K562 (cell line): ENCODE measurements at regions not wholly inside any gene's neighbourhood (a gene's known extent, or its start where the extent isn't known, plus 50 kb on each side); places are given as distances from the start of the nearest gene placed in this dataset.

Source experiments
- ATAC-seq: fragments of 200-7000 bp; cut with Tn5 transposase; 3 replicates; pipeline ENCODE4 v1.9.1; 2020; ENCODE audit warnings: moderate library complexity
- BruUV-seq: library from RNA; stranded (reverse); fragments of 400-500 nt; replicated peaks from 2 replicates; lab custom pipeline; 2021; lab: Mats Ljungman, UMichigan
- CTCF ChIA-PET: fragments of 300-600 bp; formaldehyde crosslinking; extraction: SDS; loops from one replicate; lab custom pipeline; 2021; ENCODE audit warnings: low intra/inter-chr PET ratio; lab: Yijun Ruan, JAX
- POLR2A ChIA-PET: fragments of 300-600, 350-650 bp; sonication (Branson Sonifier 250); formaldehyde crosslinking; extraction: SDS; loops from one replicate; lab custom pipeline; 2021; ENCODE audit warnings: antibody characterized with exemption, inconsistent platforms; lab: Yijun Ruan, JAX
- DNase-seq, 4 experiments: peaks; one replicate each; pipeline versions ENCODE4 v3.0.0 to v3.0.0-alpha.2; 2011 to 2018; ENCODE audit warnings: low spot score in 3 of 4, mixed read lengths in 3 of 4; ENCODE audit errors: extremely low read depth in 1 of 4
- FAIRE-seq: peaks from 2 replicates; lab custom pipeline; 2011; peaks lifted over from hg19 to GRCh38; lab: Jason Lieb, UNC
- H2AFZ ChIP-seq: 2 replicates; pipeline ENCODE4 v1.6.0; 2011; ENCODE audit warnings: low read depth, low read length, control low read depth, inconsistent platforms
- H3K27ac ChIP-seq: fragments of 200-600 bp; 3 replicates; pipeline ENCODE4 v1.8.0; 2011; ENCODE audit warnings: low read depth, mild to moderate bottlenecking, control low read depth, inconsistent platforms, low read length, moderate library complexity, mixed read lengths; ENCODE audit errors: extremely low read depth
- H3K27me3 ChIP-seq, 2 experiments: fragments of 300-600 bp in 1 of 2; 2 replicates in 1 of 2; 3 replicates in 1 of 2; pipeline versions ENCODE4 v1.6.0 to v1.8.0; 2011; ENCODE audit warnings: inconsistent platforms in 2 of 2, low read length in 2 of 2, mild to moderate bottlenecking in 1 of 2, mixed read lengths in 1 of 2, moderate library complexity in 1 of 2; ENCODE audit not compliant: control insufficient read depth in 2 of 2, insufficient read depth in 2 of 2
- H3K36me3 ChIP-seq: fragments of 300-600 bp; 3 replicates; pipeline ENCODE4 v1.8.0; 2011; ENCODE audit warnings: mild to moderate bottlenecking, low read length, inconsistent platforms; ENCODE audit not compliant: control insufficient read depth, insufficient read depth
- H3K4me1 ChIP-seq, 2 experiments: fragments of 200-600 bp in 1 of 2; replicated peaks in 1 of 2; 2 replicates in 1 of 2; 3 replicates in 1 of 2; pipeline versions ENCODE4 v1.5.1 to v1.8.0; 2011; ENCODE audit warnings: inconsistent platforms in 2 of 2, low read length in 2 of 2, mild to moderate bottlenecking in 1 of 2, mixed read lengths in 1 of 2, moderate library complexity in 1 of 2; ENCODE audit not compliant: control insufficient read depth in 2 of 2, insufficient read depth in 2 of 2
- H3K4me2 ChIP-seq: 2 replicates; pipeline ENCODE4 v1.6.1; 2011; ENCODE audit warnings: low read length, control low read depth, inconsistent platforms, mixed read lengths; ENCODE audit not compliant: insufficient read depth
- H3K4me3 ChIP-seq: fragments of 200-600 bp; sonication (generic), shearing (Covaris generic); 2 replicates; pipeline ENCODE4 v1.5.1; 2016; ENCODE audit warnings: control low read depth, inconsistent platforms
- H3K79me2 ChIP-seq: fragments of 200-600 bp; 3 replicates; pipeline ENCODE4 v1.8.0; 2011; ENCODE audit warnings: low read length, inconsistent platforms; ENCODE audit not compliant: control insufficient read depth, insufficient read depth
- H3K9ac ChIP-seq, 2 experiments: 2 replicates each; pipeline versions ENCODE4 v1.6.0 to v1.6.1; 2011; ENCODE audit warnings: low read depth in 2 of 2, low read length in 2 of 2, control low read depth in 1 of 2, inconsistent platforms in 1 of 2, mild to moderate bottlenecking in 1 of 2, mixed read lengths in 1 of 2; ENCODE audit not compliant: insufficient read depth in 1 of 2
- H3K9me1 ChIP-seq: one replicate; pipeline ENCODE4 v1.6.0; 2011; ENCODE audit warnings: inconsistent platforms, mild to moderate bottlenecking, low read length, moderate library complexity; ENCODE audit not compliant: control insufficient read depth, insufficient read depth
- H3K9me3 ChIP-seq: replicated peaks from 2 replicates; pipeline ENCODE4 v1.5.1; 2011; ENCODE audit warnings: low read depth, low read length, inconsistent platforms; ENCODE audit not compliant: control insufficient read depth, insufficient read depth
- H4K20me1 ChIP-seq: replicated peaks from 2 replicates; pipeline ENCODE4 v1.6.1; 2011; ENCODE audit warnings: low read length, inconsistent platforms, mixed read lengths; ENCODE audit not compliant: control insufficient read depth, insufficient read depth
- CBFA2T3 ChIP-seq: fragments of 450-650 bp; IDR thresholded peaks from 2 replicates; pipeline ENCODE4 v1.6.1; 2017
- EGR1 ChIP-seq: fragments of 450-650 bp; conservative IDR thresholded peaks from 2 replicates; pipeline ENCODE4 v1.6.1; 2017; ENCODE audit warnings: mild to moderate bottlenecking
- HLTF ChIP-seq: fragments of 450-650 bp; IDR thresholded peaks from 2 replicates; pipeline ENCODE4 v1.6.1; 2016
- IRF2 ChIP-seq: sonication (generic); formaldehyde crosslinking; IDR thresholded peaks from 2 replicates; pipeline ENCODE4 v1.8.1; 2022; ENCODE audit warnings: mild to moderate bottlenecking, missing genetic modification reagents
- TBP ChIP-seq: optimal IDR thresholded peaks from 2 replicates; pipeline ENCODE3; 2011; ENCODE audit warnings: low read depth, low read length, improper control_type of control experiment
- WGBS: fragments of 100-300 bp; shearing (Covaris generic); methylation state at CpG from one replicate; pipeline ENCODE4 v1.1.6; 2016; ENCODE audit warnings: low coverage, mixed read lengths; ENCODE audit not compliant: insufficient coverage; ENCODE audit errors: missing lambda C conversion rate; 5-methylcytosine and 5-hydroxymethylcytosine counted together
- in situ Hi-C: fragments of 300-500 bp; cut with MboI; formaldehyde crosslinking; loops from 4 replicates; pipeline ENCODE4 v1.15.0; 2018; ENCODE audit warnings: inconsistent platforms, mixed read lengths
- intact Hi-C: fragments of 100-400 bp; cut with micrococcal nuclease; formaldehyde crosslinking; loops from 2 replicates; pipeline ENCODE4 v1.14.2; 2022

GRCh38 chr15:39462691-39463090 is 118.2 kb upstream of the THBS1 start (continued):
- TF ChIP-seq IRF2: no peak

- Histone ChIP-seq H3K27me3 (no peaks in the 10 kb centered on the region), H3K79me2 (no peaks in the 10 kb centered on the region), H3K4me2 (no peak overlapping the region), H3K4me1 (peaks cover 0 to 14% of the 10 kb centered on the region in 2 experiments; a peak in 4 of 5 replicates), H3K36me3 (no peaks in the 10 kb centered on the region), H3K9ac (no peak overlapping the region)
- in situ Hi-C loops: no loop called here
- CTCF ChIA-PET: no interaction called here
- ATAC-seq: peak; percentile 53
- no TSS peak for BruUV-seq
- intact Hi-C loops: no loop called here
- WGBS: 28% methylated on average over 8 of the region's 8 CpGs
- TF ChIP-seq TBP (no peak), EGR1 (peak; percentile 53), CBFA2T3 (0 out of 2 replicates have a peak, but pooled peaks have one; percentile 6), HLTF (no peak)
- TF ChIP-seq, all 486 proteins: peak for 2
- FAIRE-seq: no peak
- Histone ChIP-seq H4K20me1 (no peaks in the 10 kb centered on the region), H3K4me3 (no peak overlapping the region), H3K9me1 (no peaks in the 10 kb centered on the region), H3K27ac (no peak overlapping the region), H2AFZ (peak overlapping the region; percentile 34; the same call in 1 of the 2 replicates), H3K9me3 (no peaks in the 10 kb centered on the region)
- peak in 2 of 4 experiments; percentile 28 to 40 for DNase-seq
- POLR2A ChIA-PET: interaction anchor here (0.6 to 3.6 kb wide), 7 partner anchors 9 to 776 kb away, joined by 3 to 11 read pairs (median 3); no protein-coding TSS in a partner anchor
Observed at GRCh38 chr15:39465843-39466749, 114.8 kb upstream of the THBS1 start.
